Liver (tissue), 3 donors: ENCODE measurements at regions not wholly inside any gene's neighbourhood (a gene's known extent, or its start where the extent isn't known, plus 50 kb on each side); places are given as distances from the start of the nearest gene placed in this dataset.

Experiments used
- FOXA1 ChIP-seq: IDR thresholded peaks from 2 replicates; pipeline ENCODE4 v1.6.1; 2016; ENCODE audit warnings: antibody characterized with exemption
- HNF4G ChIP-seq: IDR thresholded peaks from 2 replicates; pipeline ENCODE4 v1.6.1; 2016; ENCODE audit warnings: antibody characterized with exemption
- JUND ChIP-seq, 2 donors: IDR thresholded peaks; 2 replicates each; pipeline ENCODE4 v1.6.1; 2016; ENCODE audit warnings: antibody characterized with exemption in 2 of 2
- RAD21 ChIP-seq, 2 donors: IDR thresholded peaks; 2 replicates each; pipeline ENCODE4 v1.6.1; 2016; ENCODE audit warnings: antibody characterized with exemption in 2 of 2, mild to moderate bottlenecking in 2 of 2
- TAF1 ChIP-seq: conservative IDR thresholded peaks from 2 replicates; pipeline ENCODE4 v1.6.1; 2016; ENCODE audit warnings: antibody characterized with exemption, mild to moderate bottlenecking
- TF ChIP-seq, protein P1 (sequence below): fragments of 150-350 bp; IDR thresholded peaks from 2 replicates; pipeline ENCODE4 v1.5.1; 2017; ENCODE audit warnings: improper control_type of control experiment, low read depth, low read length; ENCODE audit not compliant: missing input control
- donor health status: healthy.
- donor health status: healthy.

DNA sequence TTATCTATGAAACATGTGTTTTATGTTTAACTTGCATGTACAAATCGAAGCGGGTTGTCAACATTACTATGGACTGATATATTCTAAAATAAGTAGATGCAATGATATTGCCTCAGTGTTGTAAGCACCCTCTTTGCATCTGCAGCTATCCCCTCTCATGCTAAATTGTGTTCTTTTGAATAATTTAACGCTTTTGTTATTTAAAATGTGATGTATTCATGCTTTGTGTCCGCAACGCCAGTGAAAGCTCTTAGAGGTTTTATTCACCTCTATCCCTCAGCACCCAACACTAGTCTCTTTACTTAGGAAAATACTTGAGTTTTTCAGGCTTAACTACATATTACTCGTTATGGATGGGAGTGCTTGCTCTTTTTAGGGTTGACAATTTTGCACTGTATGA is 173.7 kb upstream of the ID4 start:
- TF ChIP-seq FOXA1: no peak
- TF ChIP-seq RAD21 (IDR thresholded peaks at IDR 0.05): no peak
- TF ChIP-seq, protein P1, sequence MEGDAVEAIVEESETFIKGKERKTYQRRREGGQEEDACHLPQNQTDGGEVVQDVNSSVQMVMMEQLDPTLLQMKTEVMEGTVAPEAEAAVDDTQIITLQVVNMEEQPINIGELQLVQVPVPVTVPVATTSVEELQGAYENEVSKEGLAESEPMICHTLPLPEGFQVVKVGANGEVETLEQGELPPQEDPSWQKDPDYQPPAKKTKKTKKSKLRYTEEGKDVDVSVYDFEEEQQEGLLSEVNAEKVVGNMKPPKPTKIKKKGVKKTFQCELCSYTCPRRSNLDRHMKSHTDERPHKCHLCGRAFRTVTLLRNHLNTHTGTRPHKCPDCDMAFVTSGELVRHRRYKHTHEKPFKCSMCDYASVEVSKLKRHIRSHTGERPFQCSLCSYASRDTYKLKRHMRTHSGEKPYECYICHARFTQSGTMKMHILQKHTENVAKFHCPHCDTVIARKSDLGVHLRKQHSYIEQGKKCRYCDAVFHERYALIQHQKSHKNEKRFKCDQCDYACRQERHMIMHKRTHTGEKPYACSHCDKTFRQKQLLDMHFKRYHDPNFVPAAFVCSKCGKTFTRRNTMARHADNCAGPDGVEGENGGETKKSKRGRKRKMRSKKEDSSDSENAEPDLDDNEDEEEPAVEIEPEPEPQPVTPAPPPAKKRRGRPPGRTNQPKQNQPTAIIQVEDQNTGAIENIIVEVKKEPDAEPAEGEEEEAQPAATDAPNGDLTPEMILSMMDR: no peak
- no peak for TF ChIP-seq HNF4G
- no peak for TF ChIP-seq JUND (IDR thresholded peaks at IDR 0.05)
- no peak for TF ChIP-seq TAF1
